OCI-M2 (cell line): ENCODE measurements at regions not wholly inside any gene's neighbourhood (a gene's known extent, or its start where the extent isn't known, plus 50 kb on each side); places are given as distances from the start of the nearest gene placed in this dataset.

Experiments
- DNase-seq: peaks from one replicate; lab custom pipeline; 2025; ENCODE audit not compliant: unreplicated experiment; lab: John Stamatoyannopoulos, UW

DNA sequence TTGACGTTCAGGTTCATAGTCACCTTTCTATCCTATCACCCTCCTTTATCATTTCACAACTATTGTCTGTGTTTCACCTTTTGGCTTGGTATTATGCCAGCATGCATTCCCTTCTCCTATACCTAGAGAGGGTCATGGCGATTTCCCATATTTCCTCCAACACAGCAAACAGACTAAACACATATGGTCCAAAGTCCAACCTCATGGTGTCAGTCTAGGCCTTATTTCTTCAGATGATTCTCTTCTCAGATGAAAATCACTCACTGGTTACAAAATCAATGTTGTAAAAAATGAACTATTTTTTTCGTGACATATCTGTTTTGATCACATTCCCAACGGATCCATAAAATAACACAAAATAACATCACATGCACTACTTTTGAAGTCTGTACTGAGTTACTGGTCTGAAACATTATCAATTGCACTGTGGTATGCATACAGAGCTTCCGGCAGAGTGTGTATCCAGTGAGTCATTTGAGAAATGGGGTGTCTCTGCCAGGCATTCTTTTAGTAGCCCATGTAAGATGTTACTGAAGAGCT lies 204.8 kb upstream of the GALNT5 start:
- no peak for DNase-seq

- DNase-seq: no peak
Measured at GRCh38 chr2:157053876-157054275, 203.6 kb upstream of the GALNT5 start.

DNA sequence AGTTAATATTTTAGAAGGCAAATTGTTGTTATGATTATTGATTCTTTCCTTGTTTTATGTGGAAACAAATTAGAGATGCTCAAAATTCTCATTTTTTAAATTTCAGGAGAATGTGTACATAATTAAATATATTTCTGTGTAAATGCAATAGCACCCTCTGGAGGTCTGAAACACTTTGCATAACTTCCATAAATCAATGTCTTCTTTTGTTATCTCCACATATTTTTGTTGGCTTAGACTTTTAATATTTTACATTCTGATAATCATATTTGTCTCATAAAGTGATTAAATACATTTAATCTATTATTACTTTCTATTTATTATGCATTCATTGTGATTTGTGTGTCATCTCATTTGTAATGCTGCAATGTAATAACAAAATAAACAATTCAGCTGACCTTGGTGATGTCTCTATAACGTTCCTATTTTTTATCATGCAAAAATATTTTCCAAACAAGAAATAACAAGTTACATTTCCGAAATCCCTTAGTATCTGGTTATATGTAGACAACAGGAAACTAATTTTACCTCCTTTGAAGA lies 201.8 kb upstream of the GALNT5 start:
- no peak for DNase-seq

- no peak for DNase-seq
Measured at GRCh38 chr2:157056200-157056676, 201.3 kb upstream of the GALNT5 start.

DNA sequence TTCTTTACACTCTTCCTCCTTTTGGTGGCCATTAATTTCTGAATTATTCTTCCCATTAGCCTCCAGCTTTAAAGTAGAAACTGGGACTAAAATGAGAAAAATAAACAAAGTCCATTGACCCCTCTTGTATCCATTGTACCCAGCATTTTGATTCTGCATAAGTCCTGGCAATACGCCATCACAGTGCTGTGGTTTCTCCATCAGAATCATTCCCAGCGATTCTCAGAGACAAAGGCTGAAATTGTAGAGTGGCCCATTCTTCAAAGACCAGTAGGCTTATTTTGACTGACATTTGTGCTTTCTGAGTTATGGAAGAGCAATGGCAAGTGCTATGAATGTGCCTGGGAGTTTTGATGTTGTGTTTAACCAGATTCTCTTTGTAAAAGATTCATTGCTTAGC lies 199.3 kb upstream of the GALNT5 start:
- DNase-seq: no peak

- DNase-seq: no peak
Measured at GRCh38 chr2:157059036-157059435, 198.5 kb upstream of the GALNT5 start.

- DNase-seq: no peak
Measured at GRCh38 chr2:157061799-157062198, 195.7 kb upstream of the GALNT5 start.

- DNase-seq: no peak
Measured at GRCh38 chr2:157067562-157067961, 189.9 kb upstream of the GALNT5 start.

- no peak for DNase-seq
Measured at GRCh38 chr2:157068237-157068636, 189.3 kb upstream of the GALNT5 start.

- DNase-seq: no peak
Measured at GRCh38 chr2:157075924-157076323, 181.6 kb upstream of the GALNT5 start.

DNA sequence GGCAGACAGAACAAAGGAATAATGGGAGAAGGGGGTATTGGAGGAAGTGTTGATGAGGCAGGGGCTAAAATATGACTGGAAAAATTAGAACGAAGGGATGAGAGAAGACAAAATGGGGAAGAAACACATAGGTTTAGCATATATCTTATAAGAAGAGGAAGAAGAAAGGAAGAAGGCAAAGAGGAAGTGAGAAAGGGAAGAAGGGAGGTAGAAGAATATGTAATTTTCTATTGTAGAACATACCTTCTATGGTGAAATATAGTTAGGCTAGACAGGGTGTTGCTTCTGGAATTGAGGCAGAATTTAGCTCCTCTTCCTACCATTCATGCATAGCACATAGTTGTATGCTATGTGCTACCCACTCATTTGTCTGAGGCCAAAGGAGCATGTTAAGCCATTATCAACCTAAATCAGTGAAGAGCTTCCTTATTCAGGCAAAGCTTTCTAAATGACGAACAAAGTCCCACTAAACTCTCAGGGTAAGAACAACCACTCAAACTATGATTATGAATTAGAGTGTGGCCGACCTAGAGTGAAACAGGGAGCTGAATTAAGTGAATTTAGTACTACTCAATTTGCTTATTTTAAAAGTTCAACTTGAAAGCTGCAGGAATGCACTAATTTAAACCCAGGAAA lies 180.9 kb upstream of the GALNT5 start:
- no peak for DNase-seq

DNA sequence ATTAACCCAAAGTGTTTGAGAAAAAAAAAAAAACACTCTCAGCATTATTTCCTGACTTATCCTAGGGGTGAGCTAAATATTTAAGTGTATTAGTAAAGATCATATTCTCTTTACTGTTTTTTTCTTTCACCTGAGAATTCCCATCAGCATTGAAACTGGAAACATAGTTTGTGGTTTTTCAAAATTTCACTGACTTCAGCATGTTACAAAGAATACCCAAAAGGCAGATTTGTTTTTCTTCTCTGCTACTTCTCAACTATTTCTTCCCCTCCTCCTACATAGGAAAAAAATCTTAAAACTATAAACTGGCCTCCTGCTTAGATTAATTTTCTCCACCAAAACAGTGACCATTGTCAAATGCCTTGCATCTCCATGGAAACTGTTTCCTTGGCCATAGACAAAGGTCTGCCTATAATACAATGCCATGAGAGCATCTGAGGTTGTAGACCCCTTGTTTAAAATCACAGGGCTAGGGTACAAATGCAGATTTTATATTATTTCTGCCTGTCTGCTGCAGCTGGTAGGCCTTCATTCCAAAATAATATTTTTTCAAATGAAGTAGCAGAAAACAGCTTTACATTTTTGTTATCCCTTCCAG lies 179.7 kb upstream of the GALNT5 start:
- DNase-seq: no peak

DNA sequence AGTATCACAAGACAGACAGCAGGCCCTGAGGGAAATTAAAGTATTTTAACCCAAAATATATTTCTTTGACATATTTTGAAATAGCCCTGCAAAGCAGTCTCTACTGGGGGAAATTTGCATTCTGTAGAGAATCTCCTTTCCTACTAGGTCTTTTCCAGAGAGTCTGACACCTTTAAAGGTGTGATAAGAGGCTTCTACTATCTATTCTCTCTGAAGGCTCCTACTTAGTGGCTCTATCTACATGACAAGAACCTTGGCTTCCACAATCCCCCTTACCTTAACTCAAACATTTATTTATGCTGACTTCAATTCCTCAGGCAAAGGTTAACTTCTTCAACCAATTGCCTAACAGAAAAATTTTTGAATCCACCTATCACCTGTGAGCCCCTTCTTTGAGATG lies 174.6 kb upstream of the GALNT5 start:
- DNase-seq: no peak

DNA sequence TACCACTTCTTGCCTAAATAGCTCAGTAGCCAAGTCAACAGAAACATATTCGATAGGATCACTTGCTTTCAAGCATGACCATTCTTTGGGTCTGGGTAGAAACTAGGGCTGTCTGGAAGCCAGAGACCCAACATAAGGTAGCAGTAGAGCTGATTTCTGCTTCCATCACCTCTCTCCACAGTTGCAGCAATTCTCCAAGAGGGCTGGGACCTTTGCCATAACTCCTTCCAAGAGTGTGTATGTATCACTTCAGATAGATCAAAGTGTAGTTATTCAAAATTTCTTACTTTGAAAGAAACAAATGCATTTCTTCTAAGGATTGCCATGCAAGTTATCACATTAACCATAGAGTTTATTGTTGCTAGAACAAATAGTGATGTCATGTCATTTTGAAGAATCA lies 172.0 kb upstream of the GALNT5 start:
- no peak for DNase-seq

GRCh38 chr2:157087373-157088002 lies 170.0 kb upstream of the GALNT5 start:
- no peak for DNase-seq

DNA sequence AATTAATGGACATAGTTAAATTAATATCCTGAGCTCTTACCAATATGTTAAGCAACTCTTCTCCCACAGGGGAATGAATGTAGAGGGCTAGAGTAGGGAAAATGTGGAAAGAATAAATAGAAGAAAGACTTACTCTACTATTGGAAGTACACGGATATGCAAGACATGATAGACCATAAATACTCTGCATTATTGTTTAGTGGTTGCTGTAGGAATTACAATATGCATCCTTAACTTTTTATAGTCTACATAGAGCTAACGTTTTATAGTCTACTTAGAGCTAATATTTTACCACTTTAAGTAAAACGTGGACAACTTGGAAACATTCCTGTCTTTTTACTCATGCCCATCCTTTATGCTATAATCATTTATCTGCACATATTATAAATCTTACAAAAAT lies 163.8 kb upstream of the GALNT5 start:
- DNase-seq: no peak

DNA sequence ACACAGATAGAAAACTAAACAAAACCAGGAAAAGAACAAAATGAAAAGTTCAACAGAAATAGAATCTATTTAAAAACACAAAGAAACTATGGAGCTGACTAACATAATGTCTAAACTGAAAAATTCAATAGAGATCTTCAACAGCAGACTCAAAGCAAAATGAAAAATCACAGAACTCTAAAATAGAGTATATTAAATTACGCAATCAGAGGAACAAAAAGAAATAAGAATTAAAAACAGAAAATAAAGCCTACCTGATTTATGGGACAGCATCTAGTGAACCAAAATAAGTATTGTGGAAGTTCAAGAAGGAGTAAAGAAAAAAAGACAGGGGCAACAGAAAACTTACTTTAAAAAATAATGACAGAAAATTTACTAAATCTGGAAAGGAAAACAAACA lies 152.1 kb upstream of the GALNT5 start:
- no peak for DNase-seq

- DNase-seq: no peak
Measured at GRCh38 chr2:157106950-157107349, 150.6 kb upstream of the GALNT5 start.

DNA sequence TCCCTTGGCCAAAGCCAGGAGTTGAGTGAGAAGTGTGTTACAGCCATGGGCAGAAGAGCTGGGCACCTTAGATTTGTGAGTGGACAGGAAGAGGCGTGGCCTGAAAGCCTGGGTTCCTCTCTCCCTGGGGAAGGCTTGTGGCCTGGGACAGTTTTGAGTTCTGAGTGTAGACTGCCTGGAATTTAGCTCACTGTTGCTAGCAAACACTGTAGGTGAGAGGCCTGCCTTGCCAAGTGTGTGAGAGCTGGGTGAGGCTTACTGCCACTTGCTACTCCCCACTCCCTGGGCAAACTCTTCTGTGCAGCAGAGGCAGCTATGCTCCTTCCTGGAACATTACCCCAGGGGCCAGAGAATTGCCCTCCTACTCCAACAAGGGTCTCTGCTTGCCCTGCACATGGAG lies 150.0 kb upstream of the GALNT5 start:
- DNase-seq: no peak

- DNase-seq: no peak
Measured at GRCh38 chr2:157107877-157108276, 149.6 kb upstream of the GALNT5 start.

- no peak for DNase-seq
Measured at GRCh38 chr2:157122776-157123175, 134.7 kb upstream of the GALNT5 start.

DNA sequence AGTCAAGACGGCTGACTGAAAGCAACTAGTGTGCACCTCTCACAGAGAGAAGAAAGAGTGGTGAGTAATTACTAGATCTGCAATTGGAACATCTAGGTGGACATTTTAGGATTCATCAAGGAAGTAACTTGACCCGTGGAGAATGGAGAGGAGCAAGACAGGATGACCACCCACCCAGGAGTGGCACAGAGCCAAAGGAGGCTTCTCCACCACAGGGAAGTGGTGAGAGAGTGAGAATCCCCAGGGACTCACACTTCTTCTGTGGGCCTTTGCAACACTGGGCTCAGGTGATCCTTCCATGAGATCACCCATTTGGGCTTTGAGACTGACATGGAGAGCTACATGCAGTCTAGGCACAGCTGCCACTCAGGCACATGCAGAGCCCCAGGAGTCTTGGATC lies 132.8 kb upstream of the GALNT5 start:
- no peak for DNase-seq
